SH-SY5Y (cell line): ENCODE measurements at regions not wholly inside any gene's neighbourhood (a gene's known extent, or its start where the extent isn't known, plus 50 kb on each side); places are given as distances from the start of the nearest gene placed in this dataset.

Source experiments
- GATA2 ChIP-seq: IDR thresholded peaks from 2 replicates; pipeline ENCODE4 v1.6.1; 2011; ENCODE audit warnings: mild to moderate bottlenecking, low read depth, low read length
- GATA3 ChIP-seq: IDR thresholded peaks from 2 replicates; pipeline ENCODE4 v1.6.1; 2011; ENCODE audit warnings: low read depth, mild to moderate bottlenecking, low read length, moderate library complexity

- TF ChIP-seq GATA2, result no peak
- no peak for TF ChIP-seq GATA3
Measured at GRCh38 chr4:137804906-137805495, 272.7 kb upstream of the PCDH18 start.
